SK-N-SH treated with all-trans-retinoic acid at 6 μM for 48 hours (cell line): ENCODE measurements at regions not wholly inside any gene's neighbourhood (a gene's known extent, or its start where the extent isn't known, plus 50 kb on each side); places are given as distances from the start of the nearest gene placed in this dataset.

ENCODE experiments used
- ATAC-seq: fragments of 200-7000 bp; cut with Tn5 transposase; 3 replicates; pipeline ENCODE4 v1.9.1; 2020; ENCODE audit warnings: mild to moderate bottlenecking, moderate library complexity
- BACH2 ChIP-seq: fragments of 250-450 bp; sonication (Bioruptor Pico); IDR thresholded peaks from 2 replicates; pipeline ENCODE4 v1.9.0; 2021; ENCODE audit warnings: mild to moderate bottlenecking, borderline replicate concordance
- CSDC2 ChIP-seq: fragments of 250-450 bp; sonication (Bioruptor Pico); IDR thresholded peaks from 2 replicates; pipeline ENCODE4 v1.5.0; 2020; ENCODE audit warnings: mild to moderate bottlenecking, moderate library complexity
- ESRRG ChIP-seq: fragments of 250-450 bp; sonication (Bioruptor Pico); IDR thresholded peaks from 2 replicates; pipeline ENCODE4 v1.6.1; 2021; ENCODE audit warnings: mild to moderate bottlenecking
- ISL1 ChIP-seq: fragments of 250-450 bp; sonication (Bioruptor Pico); IDR thresholded peaks from 2 replicates; pipeline ENCODE4 v2.1.2; 2022; ENCODE audit warnings: mild to moderate bottlenecking, moderate library complexity
- OSR1 ChIP-seq: fragments of 250-450 bp; sonication (Bioruptor Pico); IDR thresholded peaks from 2 replicates; pipeline ENCODE4 v1.8.0; 2022; ENCODE audit warnings: moderate library complexity, mild to moderate bottlenecking, inconsistent platforms
- PATZ1 ChIP-seq: fragments of 250-450 bp; sonication (Bioruptor Pico); IDR thresholded peaks from 2 replicates; pipeline ENCODE4 v1.8.0; 2020; ENCODE audit warnings: mild to moderate bottlenecking, moderate library complexity, borderline replicate concordance
- POU6F1 ChIP-seq: fragments of 250-450 bp; sonication (Bioruptor Pico); IDR thresholded peaks from 2 replicates; pipeline ENCODE4 v1.8.0; 2021; ENCODE audit warnings: low read depth, mild to moderate bottlenecking, moderate library complexity, borderline replicate concordance
- PPARA ChIP-seq: fragments of 250-450 bp; sonication (Bioruptor Pico); IDR thresholded peaks from 2 replicates; pipeline ENCODE4 v1.5.0; 2020; ENCODE audit warnings: mild to moderate bottlenecking, borderline replicate concordance
- RARB ChIP-seq: fragments of 250-450 bp; sonication (Bioruptor Pico); IDR thresholded peaks from 2 replicates; pipeline ENCODE4 v1.8.0; 2021; ENCODE audit warnings: mild to moderate bottlenecking, moderate library complexity
- SNAI2 ChIP-seq: fragments of 250-450 bp; sonication (Bioruptor Pico); IDR thresholded peaks from 2 replicates; pipeline ENCODE4 v1.5.0; 2020; ENCODE audit warnings: mild to moderate bottlenecking, moderate library complexity
- TCF4 ChIP-seq: fragments of 250-450 bp; sonication (Bioruptor Pico); IDR thresholded peaks from 2 replicates; pipeline ENCODE4 v1.8.0; 2021; ENCODE audit warnings: mild to moderate bottlenecking, moderate library complexity, borderline replicate concordance
- TOX ChIP-seq: fragments of 250-450 bp; sonication (Bioruptor Pico); IDR thresholded peaks from 2 replicates; pipeline ENCODE4 v1.8.0; 2021; ENCODE audit warnings: mild to moderate bottlenecking, moderate library complexity, borderline replicate concordance
- ZC3H10 ChIP-seq: fragments of 250-450 bp; sonication (Bioruptor Pico); IDR thresholded peaks from 2 replicates; pipeline ENCODE4 v1.5.1; 2021; ENCODE audit warnings: mild to moderate bottlenecking, moderate library complexity
- ZFP3 ChIP-seq: fragments of 250-450 bp; sonication (Bioruptor Pico); IDR thresholded peaks from 2 replicates; pipeline ENCODE4 v1.5.0; 2020; ENCODE audit warnings: mild to moderate bottlenecking, moderate library complexity
- ZFP30 ChIP-seq: fragments of 450-650 bp; formaldehyde crosslinking; IDR thresholded peaks from 2 replicates; pipeline ENCODE4 v1.5.0; 2022; ENCODE audit warnings: mild to moderate bottlenecking, moderate library complexity
- ZNF565 ChIP-seq: fragments of 450-650 bp; formaldehyde crosslinking; conservative IDR thresholded peaks from 2 replicates; pipeline ENCODE4 v1.5.0; 2020; ENCODE audit warnings: low read depth, mild to moderate bottlenecking, moderate library complexity
- ZNF70 ChIP-seq: fragments of 450-650 bp; formaldehyde crosslinking; IDR thresholded peaks from 2 replicates; pipeline ENCODE4 v1.5.0; 2020; ENCODE audit warnings: mild to moderate bottlenecking, moderate library complexity
- ZNF8 ChIP-seq: fragments of 450-650 bp; formaldehyde crosslinking; IDR thresholded peaks from 2 replicates; pipeline ENCODE4 v1.5.0; 2020; ENCODE audit warnings: mild to moderate bottlenecking, moderate library complexity
- TF ChIP-seq, protein P1 (sequence below): fragments of 250-450 bp; sonication (Bioruptor Pico); IDR thresholded peaks from 2 replicates; pipeline ENCODE4 v1.5.1; 2020; ENCODE audit warnings: low read depth, mild to moderate bottlenecking, moderate library complexity

GRCh38 chr5:93057311-93057710 is 523.7 kb downstream of the NR2F1-AS1 start:
- no peak for ATAC-seq
- TF ChIP-seq CSDC2 (CRISPR knock-in tag) (no peak), ISL1 (CRISPR knock-in tag) (no peak), ZNF565 (CRISPR knock-in tag) (no peak), ESRRG (CRISPR knock-in tag) (no peak), POU6F1 (no peak), ZNF70 (no peak), OSR1 (CRISPR knock-in tag) (no peak), RARB (no peak), PATZ1 (CRISPR knock-in tag) (no peak)

DNA sequence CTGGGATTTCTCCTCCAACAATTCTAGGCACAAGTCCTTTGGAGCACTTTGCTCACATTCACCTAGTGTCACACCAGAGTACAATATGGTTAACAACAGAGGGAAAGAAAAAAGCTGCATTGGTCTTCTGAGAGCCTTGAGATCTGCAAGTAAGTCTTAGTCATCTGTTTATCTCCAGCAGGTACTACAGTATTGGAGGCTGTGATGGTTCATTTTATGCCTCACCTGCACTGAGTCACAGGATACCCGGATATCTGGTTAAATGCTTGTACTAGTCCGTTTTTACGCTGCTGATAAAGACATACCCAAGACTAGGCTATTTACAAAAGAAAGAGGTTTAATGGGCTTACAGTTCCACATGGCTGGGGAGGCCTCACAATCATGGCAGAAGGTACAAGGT is 525.0 kb downstream of the NR2F1-AS1 start:
- TF ChIP-seq ISL1 (CRISPR knock-in tag) = no peak
- no peak for TF ChIP-seq ZFP3 (CRISPR knock-in tag)
- no peak for TF ChIP-seq RARB
- no peak for TF ChIP-seq BACH2
- ATAC-seq = no peak

DNA sequence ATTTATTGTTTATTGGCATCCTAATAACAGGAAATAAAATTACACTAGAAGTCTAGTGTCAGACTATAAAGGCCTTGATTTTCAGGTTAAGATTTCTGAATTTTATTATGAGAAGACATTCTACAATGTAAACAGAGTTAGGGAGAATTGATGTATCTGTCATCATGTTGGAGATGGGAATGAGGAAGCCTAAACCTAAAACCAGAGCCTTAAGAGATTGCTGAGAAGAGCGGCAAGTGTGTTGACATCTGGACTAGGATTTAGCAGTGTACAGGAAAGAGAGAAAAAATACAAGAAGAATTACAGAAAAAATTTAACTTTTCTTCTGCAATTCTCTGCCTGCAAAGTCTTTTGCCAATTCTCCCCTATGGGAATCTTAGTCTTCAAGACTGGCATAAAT is 525.5 kb downstream of the NR2F1-AS1 start:
- TF ChIP-seq ISL1 (CRISPR knock-in tag) (no peak), TOX (CRISPR knock-in tag) (no peak), PPARA (CRISPR knock-in tag) (no peak), ZFP30 (no peak), ZNF8 (no peak)

DNA sequence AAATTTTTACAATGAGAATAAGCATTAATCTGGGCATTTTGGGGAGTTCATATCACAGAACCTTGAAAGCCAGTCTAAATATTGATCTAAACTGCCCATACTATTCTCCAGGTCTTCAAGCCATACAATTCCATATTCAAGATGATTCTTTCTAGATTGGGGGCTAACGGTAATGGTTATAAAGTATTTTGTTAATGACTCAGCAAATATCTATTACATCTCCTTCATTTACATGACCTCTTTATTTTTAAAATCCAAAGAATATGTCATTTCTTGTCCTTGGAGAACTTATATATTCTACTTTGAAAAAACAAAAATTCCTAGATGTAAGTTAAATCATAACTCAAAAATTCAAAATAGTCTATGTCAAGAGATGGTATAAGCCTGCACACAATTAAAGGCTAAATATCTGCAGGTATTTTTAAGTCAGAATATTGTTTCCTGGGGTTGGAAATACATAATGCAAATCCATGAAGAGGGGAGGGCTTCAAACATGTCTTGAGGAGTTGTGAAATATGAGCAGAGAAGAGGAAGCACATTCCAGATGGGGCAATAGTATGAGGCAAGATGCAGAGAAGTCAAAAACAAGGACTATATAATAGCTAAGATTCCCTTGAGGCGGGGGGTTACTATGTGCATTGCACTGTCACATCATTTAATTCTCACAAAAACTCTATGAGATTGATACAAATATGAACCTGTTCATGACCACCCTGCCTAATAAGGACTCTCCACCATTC is 526.4 kb downstream of the NR2F1-AS1 start:
- ATAC-seq = no peak
- TF ChIP-seq ZNF70 (no peak), RARB (no peak), POU6F1 (no peak), TCF4 (CRISPR knock-in tag) (no peak), ZFP30 (no peak), TOX (CRISPR knock-in tag) (no peak), SNAI2 (CRISPR knock-in tag) (no peak), PATZ1 (CRISPR knock-in tag) (no peak), ESRRG (CRISPR knock-in tag) (no peak), ISL1 (CRISPR knock-in tag) (no peak), PPARA (CRISPR knock-in tag) (no peak)
- TF ChIP-seq, protein P1, sequence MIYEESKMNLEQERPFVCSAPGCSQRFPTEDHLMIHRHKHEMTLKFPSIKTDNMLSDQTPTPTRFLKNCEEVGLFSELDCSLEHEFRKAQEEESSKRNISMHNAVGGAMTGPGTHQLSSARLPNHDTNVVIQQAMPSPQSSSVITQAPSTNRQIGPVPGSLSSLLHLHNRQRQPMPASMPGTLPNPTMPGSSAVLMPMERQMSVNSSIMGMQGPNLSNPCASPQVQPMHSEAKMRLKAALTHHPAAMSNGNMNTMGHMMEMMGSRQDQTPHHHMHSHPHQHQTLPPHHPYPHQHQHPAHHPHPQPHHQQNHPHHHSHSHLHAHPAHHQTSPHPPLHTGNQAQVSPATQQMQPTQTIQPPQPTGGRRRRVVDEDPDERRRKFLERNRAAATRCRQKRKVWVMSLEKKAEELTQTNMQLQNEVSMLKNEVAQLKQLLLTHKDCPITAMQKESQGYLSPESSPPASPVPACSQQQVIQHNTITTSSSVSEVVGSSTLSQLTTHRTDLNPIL (CRISPR knock-in tag) = no peak

More for the DNA sequence above, 525.5 kb downstream of the NR2F1-AS1 start:
- ATAC-seq = no peak

- no peak for TF ChIP-seq ZFP30
- no peak for TF ChIP-seq TCF4 (CRISPR knock-in tag)
- no peak for TF ChIP-seq ZC3H10 (CRISPR knock-in tag)
- TF ChIP-seq POU6F1 = no peak
- TF ChIP-seq, protein P1 (CRISPR knock-in tag) = no peak
- no peak for TF ChIP-seq RARB
- ATAC-seq = no peak
These were observed 527.2 kb downstream of the NR2F1-AS1 start for GRCh38 chr5:93053825-93054224.
